SK-N-DZ (cell line): ENCODE measurements at regions not wholly inside any gene's neighbourhood (a gene's known extent, or its start where the extent isn't known, plus 50 kb on each side); places are given as distances from the start of the nearest gene placed in this dataset.
A peak's percentile ranks its signal among the peaks of the same experiment; 100 is the strongest.

Experiments used
- DNase-seq: peaks from one replicate; pipeline ENCODE4 v3.0.0-alpha.2; 2015; ENCODE audit warnings: low spot score

- no peak for DNase-seq
These were observed 822.8 kb downstream of the GALC start for GRCh38 chr14:87170179-87170578.

DNA sequence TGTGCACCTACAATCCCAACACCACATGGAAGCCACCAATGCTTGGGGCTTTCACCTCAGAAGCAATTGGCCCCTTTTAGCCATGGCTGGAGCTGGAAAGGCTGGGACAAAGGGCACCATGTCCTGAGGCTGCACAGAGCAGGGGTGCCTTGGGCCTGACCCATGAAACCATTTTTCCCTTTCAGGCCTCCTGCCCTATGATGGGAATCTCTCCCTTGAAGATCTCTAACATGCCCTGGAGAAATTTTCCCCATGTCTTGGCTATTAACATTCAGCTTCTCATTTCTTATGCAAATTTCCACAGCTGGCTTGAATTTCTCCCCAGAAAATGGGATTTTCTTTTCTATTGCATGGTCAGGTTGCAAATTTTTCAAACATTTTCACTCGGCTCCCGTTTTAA, 823.6 kb downstream of the GALC start:
- no peak for DNase-seq

GRCh38 chr14:87161502-87161901, 831.5 kb downstream of the GALC start:
- DNase-seq, result no peak

GRCh38 chr14:87160989-87161388, 832.0 kb downstream of the GALC start:
- no peak for DNase-seq

- no peak for DNase-seq
These were observed 834.7 kb downstream of the GALC start for GRCh38 chr14:87158283-87158682.

DNA sequence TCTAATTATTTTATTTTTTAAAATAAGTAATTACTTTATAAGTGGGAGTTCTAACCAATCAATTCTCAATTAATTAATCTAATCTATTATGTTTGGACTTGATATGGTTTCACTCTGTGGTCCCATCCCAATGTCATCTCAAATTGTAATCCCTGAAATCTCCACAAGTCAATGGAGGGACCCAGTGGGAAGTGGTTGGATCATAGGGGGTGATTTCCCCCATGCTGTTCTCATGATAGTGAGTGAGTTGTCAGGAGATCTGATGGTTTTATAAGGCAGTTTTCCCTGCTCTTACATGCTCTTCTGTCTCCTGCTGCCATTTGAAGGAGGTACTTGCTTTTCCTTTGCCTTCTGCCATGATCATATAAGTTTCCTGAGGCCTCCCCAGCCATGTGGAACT, 836.1 kb downstream of the GALC start:
- no peak for DNase-seq

DNA sequence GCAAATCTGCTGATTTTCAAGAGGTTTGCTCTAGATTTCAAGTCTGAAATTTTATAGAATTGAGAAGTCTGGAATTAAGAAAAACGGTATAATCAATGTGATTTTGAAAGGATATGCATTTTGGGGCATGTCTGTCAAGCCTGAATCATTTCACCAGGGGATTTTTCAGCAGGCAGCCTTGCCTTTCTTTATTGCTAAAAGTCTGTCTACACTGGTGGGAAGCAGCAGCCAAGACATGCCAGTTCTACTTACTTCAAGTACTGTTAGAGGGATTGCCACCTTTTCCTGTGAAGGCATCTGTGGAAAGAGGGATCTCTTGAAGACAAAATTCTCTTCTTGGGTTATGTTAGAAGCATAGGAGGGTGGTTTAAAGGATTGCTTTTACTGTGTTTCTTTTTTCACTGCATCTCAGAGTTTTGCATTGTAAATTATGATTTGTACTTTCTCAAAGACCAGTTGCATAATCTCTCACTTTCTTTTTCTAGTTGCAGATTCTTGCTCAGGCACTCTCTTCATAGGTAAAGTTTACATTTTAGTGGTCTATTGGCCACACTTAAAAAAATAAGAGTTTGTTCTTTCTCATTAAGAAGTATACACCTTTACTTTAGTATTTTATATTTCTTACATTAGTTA, 837.0 kb downstream of the GALC start:
- no peak for DNase-seq

DNA sequence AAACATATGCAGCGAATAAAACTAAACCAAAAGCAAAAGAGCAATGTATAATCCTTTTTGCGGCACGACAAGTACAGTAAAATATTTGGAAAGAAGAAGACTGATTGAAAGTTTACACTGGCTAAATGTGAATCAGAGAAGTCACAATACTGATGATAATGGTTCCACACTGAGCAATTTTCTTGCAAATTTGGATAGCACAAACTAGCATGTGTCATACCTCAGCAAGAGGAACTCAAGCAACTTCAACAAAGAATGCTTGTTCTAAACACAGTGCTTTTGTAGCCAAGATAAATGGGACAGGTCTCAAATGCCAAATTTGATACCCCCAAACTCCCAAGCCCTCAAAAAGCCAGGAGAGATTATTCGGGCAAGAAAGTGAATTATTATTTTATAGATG, 839.1 kb downstream of the GALC start:
- DNase-seq, result no peak

DNA sequence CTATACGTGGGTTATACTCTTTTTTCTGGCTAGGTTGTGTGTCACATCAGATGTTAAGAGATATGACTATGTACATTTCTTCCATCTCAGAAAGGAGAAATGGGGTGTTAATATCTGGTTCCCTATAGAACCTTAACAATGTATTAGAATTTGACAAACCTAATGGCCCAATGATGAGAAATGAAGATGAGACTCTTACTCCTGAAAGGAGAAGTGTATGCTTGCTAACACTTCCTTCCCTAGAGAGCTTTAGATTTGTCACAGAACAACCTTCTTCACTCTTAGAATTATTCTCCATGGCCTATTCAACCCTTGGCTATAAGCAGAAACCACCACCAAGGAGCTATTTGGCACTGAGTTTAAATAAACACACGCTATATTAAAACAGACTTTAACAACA, 839.6 kb downstream of the GALC start:
- DNase-seq, result no peak

- DNase-seq, result no peak
These were observed 840.3 kb downstream of the GALC start for GRCh38 chr14:87152693-87153092.

GRCh38 chr14:87149583-87150354, 843.2 kb downstream of the GALC start:
- no peak for DNase-seq

- DNase-seq, result no peak
These were observed 844.3 kb downstream of the GALC start for GRCh38 chr14:87148655-87149054.

DNA sequence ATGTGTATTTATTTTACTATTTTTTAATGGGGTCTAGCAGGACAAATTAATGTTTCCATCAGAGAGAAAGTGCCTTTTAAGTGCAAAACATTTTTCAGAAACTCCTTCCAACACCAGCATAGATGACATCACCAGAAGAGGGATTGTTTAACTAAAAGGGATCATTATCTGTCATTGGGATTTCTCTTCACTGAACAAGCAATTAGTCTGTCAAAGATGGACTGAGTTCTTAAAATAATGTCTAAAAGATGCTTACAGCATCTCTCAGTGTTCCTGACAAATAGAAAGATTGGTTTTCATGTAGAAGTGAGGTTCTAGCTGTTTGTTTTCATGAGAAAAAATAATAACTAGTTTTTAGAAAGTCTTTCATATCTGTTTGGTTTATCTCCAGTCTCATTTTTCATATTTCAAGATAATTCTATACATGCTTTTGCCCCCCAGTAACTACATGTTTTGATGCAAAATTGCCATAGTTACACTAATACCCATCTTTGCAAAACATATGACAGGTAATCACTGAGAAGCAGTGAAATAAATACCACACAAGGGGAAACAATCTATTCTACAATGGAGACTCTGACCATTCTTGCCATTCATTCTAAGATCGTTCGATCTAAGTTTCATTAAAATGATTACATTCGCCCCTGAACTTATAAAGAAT, 850.3 kb downstream of the GALC start:
- DNase-seq, result no peak

GRCh38 chr14:87141801-87142200, 851.2 kb downstream of the GALC start:
- DNase-seq, result no peak

- no peak for DNase-seq
These were observed 853.7 kb downstream of the GALC start for GRCh38 chr14:87139299-87139698.

DNA sequence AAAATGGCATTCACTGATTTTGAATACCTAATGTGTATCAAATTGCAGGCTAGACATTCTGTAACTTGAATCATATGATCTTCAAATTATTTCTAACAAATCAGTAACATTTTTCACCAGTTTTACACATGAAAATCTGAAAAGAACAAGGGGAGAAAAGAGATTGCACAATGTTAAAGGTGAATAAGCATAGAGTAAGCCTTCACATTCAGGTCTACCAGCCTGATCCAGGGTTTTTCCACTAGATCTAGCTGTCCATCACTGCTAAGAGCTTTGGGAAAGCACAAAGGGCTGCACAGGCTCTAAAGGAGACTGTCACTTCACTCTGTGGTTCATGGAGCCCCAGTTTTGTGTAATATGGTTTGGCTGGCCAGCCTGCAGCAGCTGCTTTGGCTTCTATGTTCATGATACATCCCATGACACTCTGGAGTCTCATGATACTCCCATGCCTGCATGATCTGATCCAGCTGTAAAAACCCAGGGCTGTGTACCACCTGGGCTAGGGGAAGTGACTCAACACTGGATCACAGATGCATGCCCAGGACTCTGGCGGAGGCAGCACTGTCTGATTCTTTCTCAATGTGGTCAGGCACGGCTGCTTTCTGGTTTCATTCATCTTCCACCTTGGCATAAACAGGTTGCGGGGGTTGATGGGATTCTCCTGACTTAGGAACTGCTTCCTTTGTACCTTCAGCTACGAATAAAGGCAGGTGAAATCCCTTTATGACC, 859.7 kb downstream of the GALC start:
- no peak for DNase-seq

GRCh38 chr14:87131879-87132278, 861.1 kb downstream of the GALC start:
- DNase-seq, result peak; percentile 36

DNA sequence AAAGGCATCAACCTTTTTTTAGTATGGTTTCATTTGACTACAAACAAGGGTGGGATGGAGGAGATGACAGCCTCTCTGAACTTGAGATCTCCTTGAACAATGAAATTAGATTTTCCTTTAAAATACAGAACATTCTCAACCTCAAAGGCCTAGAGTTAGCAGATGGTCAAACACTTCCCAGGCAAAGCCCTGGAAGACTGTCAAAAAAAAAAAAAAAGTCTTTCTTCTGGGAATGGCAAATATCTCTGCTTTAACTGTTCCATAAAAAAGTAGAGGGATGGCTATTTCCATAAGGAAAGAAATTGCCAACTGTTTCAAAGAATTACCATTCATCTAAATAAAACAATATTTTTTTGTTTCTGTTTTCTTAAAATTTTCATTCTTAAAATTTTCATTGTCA, 870.8 kb downstream of the GALC start:
- DNase-seq, result no peak

- DNase-seq, result no peak
These were observed 871.3 kb downstream of the GALC start for GRCh38 chr14:87121716-87122115.

GRCh38 chr14:87115234-87115633, 877.7 kb downstream of the GALC start:
- DNase-seq, result no peak

DNA sequence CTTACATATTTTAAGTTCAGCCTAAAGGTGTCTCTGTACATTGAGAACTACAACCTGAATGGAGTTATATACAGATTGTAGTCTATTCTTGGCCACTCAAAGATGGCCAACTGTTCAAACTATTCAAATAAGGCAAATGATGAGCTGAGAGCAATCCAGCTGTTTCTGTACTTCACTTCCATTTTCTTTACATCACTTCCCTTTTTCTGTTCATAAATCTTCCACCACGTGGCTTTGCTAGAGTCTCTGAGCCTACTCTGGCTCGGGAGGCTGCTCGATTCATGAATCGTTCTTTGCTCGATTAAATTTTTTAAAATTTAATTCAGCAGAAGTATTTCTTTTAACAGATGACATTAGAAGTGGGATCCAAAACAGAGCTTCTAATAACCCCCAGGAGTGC, 879.7 kb downstream of the GALC start:
- no peak for DNase-seq

- no peak for DNase-seq
These were observed 881.2 kb downstream of the GALC start for GRCh38 chr14:87111741-87112140.
